ENCODE measurements at regions not wholly inside any gene's neighbourhood (a gene's known extent, or its start where the extent isn't known, plus 50 kb on each side); places are given as distances from the start of the nearest gene placed in this dataset.

DNA sequence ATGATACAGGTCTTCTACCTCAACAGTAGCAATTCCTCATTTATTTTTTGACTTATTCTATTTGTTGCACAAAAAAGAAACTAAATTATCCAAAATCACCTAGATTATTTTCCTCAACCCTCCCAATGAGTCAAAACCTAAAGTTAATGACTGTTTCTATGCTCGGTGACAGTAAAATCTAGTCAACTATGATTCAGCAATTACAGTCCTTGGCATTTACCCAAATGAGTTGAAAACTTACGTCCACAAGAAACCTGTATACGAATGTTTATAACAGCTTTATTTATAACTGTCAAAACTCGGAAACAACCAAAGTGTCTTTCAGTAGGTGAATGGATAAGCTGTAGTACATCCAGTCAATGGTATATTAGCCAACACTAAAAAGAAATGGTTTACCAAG, 439.3 kb downstream of the CBLN2 start:
- H3K4me3 ChIP-seq (ENCODE audit: low read length), result no peak overlapping the region
- no peaks in the 10 kb centered on the region for H3K36me3 ChIP-seq (ENCODE audit: control insufficient read depth, insufficient read depth, low read length)
- no peaks in the 10 kb centered on the region for H3K4me1 ChIP-seq (ENCODE audit: control insufficient read depth, insufficient read depth, low read length)
- no peak overlapping the region for H3K27ac ChIP-seq (ENCODE audit: low read depth, low read length)
- no peak overlapping the region for H3K9ac ChIP-seq (ENCODE audit: low read length)
- no peaks in the 10 kb centered on the region for H3K27me3 ChIP-seq (ENCODE audit: control insufficient read depth, insufficient read depth, low read length)

DNA sequence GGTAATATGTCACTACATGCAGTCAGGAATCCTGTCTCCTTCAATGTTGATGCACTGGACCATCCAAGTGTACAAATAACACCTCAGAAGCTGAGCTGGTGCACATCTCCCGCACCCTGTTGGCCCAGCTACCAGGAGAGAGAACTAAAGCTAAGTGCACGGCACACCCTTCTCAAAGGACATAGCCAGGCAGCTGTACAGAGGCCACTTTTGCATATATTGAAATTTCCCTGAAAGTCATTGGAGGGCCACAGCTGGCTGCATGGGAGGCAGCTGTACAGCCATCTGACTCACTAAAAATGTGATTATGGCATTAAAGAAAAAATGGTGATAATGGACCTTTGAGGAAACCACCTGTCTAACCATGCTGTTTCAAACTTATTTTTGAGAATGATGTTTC, 441.7 kb downstream of the CBLN2 start:
- H3K4me1 ChIP-seq (ENCODE audit: control insufficient read depth, insufficient read depth, low read length), result no peaks in the 10 kb centered on the region
- H3K9ac ChIP-seq (ENCODE audit: low read length), result no peak overlapping the region

DNA sequence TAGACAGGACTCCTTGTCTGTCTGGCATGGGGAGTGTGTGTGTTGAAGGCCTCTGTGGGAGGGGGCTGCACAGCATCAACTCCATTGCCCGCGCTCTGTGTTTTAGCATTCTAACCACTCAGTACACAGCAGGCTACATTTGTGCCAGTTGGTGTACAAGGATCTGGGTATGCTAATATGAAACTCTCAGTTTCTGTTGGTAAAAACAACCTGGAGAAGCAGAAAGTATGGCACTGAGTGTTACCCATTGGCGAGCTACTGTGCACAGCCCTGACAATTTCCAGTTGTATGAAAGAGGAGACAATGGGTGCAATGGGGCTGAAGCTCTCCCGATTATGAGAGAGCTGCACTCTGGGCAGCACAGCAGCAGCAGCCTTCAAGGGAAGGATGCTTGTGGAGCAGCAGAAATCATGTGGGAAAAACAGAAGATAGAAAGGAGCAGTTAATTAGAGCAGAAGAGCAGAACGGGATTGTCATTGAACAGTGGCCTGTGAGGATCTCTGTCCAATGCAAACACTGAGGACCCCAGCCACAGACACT, 443.6 kb downstream of the CBLN2 start:
- no peaks in the 10 kb centered on the region for H3K36me3 ChIP-seq (ENCODE audit: control insufficient read depth, insufficient read depth, low read length)
- H3K27me3 ChIP-seq (ENCODE audit: control insufficient read depth, insufficient read depth, low read length), result no peaks in the 10 kb centered on the region
- H3K27ac ChIP-seq (ENCODE audit: low read depth, low read length), result no peak overlapping the region
- H3K4me1 ChIP-seq (ENCODE audit: control insufficient read depth, insufficient read depth, low read length), result no peaks in the 10 kb centered on the region
- no peak overlapping the region for H3K4me3 ChIP-seq (ENCODE audit: low read length)
- H3K9ac ChIP-seq (ENCODE audit: low read length), result no peak overlapping the region

More for the DNA sequence above, 441.7 kb downstream of the CBLN2 start:
- no peaks in the 10 kb centered on the region for H3K36me3 ChIP-seq (ENCODE audit: control insufficient read depth, insufficient read depth, low read length)
- H3K4me3 ChIP-seq (ENCODE audit: low read length), result no peak overlapping the region
- H3K27me3 ChIP-seq (ENCODE audit: control insufficient read depth, insufficient read depth, low read length), result no peaks in the 10 kb centered on the region
- H3K27ac ChIP-seq (ENCODE audit: low read depth, low read length), result no peak overlapping the region

DNA sequence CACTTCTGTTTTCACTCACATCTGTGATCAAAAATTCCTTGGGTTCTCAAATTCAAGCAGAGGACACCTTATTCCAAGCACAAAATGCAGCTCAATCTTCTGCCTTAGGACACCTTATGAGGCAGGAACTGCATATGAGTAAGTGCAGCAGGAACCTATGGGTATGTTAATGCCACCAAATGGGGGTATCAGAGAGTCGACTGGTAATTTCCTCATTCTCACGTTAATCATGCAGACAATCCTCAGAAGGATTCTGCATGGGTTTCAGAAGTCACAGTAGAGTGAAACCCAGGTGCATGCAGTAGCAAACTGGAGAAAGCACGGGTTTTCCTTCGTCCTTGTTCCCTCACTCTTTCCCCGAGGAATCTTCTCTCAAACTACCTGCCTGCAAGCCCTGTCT, 452.8 kb downstream of the CBLN2 start:
- H3K9ac ChIP-seq (ENCODE audit: low read length), result no peak overlapping the region
- H3K4me1 ChIP-seq (ENCODE audit: control insufficient read depth, insufficient read depth, low read length), result no peaks in the 10 kb centered on the region
- H3K36me3 ChIP-seq (ENCODE audit: control insufficient read depth, insufficient read depth, low read length), result no peaks in the 10 kb centered on the region
- no peak overlapping the region for H3K27ac ChIP-seq (ENCODE audit: low read depth, low read length)
- no peaks in the 10 kb centered on the region for H3K27me3 ChIP-seq (ENCODE audit: control insufficient read depth, insufficient read depth, low read length)
- no peak overlapping the region for H3K4me3 ChIP-seq (ENCODE audit: low read length)

DNA sequence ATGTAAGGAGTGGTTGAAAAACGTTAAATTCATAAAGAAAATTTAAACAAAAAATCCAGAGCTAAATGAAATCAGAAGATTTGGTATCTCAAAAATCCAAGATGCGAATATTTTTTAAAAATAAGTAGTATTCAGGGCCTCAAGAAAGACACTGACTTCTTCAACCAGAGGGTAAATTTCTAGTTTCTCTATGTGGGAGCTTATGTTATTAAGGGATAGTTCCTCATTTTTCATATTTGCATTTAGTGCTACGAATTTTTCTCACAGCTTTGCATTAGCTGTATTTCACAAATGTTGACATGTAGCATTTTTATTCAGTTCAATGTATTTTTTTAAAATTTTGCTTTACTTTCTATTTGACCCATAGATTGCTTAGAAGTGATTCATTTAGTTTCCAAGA, 454.7 kb downstream of the CBLN2 start:
- no peaks in the 10 kb centered on the region for H3K36me3 ChIP-seq (ENCODE audit: control insufficient read depth, insufficient read depth, low read length)
- no peaks in the 10 kb centered on the region for H3K4me1 ChIP-seq (ENCODE audit: control insufficient read depth, insufficient read depth, low read length)
- H3K27ac ChIP-seq (ENCODE audit: low read depth, low read length), result no peak overlapping the region
- H3K9ac ChIP-seq (ENCODE audit: low read length), result no peak overlapping the region
- H3K27me3 ChIP-seq (ENCODE audit: control insufficient read depth, insufficient read depth, low read length), result no peaks in the 10 kb centered on the region
- no peak overlapping the region for H3K4me3 ChIP-seq (ENCODE audit: low read length)

DNA sequence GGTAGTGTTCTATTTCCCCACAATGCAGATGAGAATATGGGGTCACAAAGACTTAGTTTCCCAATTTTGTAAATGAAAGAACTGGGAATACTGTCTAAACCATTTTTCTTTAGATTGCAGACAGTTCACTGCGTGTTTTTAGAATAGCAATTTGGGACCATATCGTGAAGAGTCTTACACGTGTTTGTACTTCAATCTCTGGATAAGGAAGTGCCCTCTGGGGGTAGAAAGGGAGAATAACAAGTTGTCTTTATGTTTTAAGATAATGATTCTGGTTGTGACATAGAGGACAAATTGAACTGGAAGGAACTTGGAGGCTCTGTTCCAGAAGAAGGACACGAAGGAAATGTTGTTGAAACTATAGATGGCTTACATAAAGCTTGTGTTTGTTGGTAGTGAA, 457.7 kb downstream of the CBLN2 start:
- Histone ChIP-seq H3K27me3 (ENCODE audit: control insufficient read depth, insufficient read depth, low read length) (no peaks in the 10 kb centered on the region), H3K36me3 (ENCODE audit: control insufficient read depth, insufficient read depth, low read length) (no peaks in the 10 kb centered on the region), H3K4me3 (ENCODE audit: low read length) (no peak overlapping the region), H3K4me1 (ENCODE audit: control insufficient read depth, insufficient read depth, low read length) (no peaks in the 10 kb centered on the region), H3K9ac (ENCODE audit: low read length) (no peak overlapping the region), H3K27ac (ENCODE audit: low read depth, low read length) (no peak overlapping the region)

DNA sequence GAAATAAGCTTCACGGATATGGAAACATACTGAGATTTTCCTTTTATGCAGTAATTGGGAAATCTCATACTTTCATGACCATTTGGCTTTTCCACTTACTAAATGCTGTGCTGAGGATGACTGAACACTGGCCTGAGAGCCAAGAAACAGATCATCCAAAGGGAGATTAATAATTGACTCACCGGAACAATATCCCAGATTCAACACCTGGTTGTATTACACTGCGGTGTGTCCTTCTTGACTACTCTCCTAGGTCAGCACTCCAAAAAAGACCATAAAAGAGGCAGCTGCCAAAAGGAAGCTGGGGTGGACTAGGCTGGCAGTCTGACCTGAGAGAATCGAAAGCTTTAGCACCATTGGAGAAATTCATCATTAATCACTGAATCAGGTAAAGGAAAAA, 469.1 kb downstream of the CBLN2 start:
- no peak overlapping the region for H3K9ac ChIP-seq (ENCODE audit: low read length)
- no peak overlapping the region for H3K27ac ChIP-seq (ENCODE audit: low read depth, low read length)
- H3K36me3 ChIP-seq (ENCODE audit: control insufficient read depth, insufficient read depth, low read length), result no peaks in the 10 kb centered on the region
- H3K4me1 ChIP-seq (ENCODE audit: control insufficient read depth, insufficient read depth, low read length), result no peaks in the 10 kb centered on the region
- H3K27me3 ChIP-seq (ENCODE audit: control insufficient read depth, insufficient read depth, low read length), result no peaks in the 10 kb centered on the region
- H3K4me3 ChIP-seq (ENCODE audit: low read length), result no peak overlapping the region

DNA sequence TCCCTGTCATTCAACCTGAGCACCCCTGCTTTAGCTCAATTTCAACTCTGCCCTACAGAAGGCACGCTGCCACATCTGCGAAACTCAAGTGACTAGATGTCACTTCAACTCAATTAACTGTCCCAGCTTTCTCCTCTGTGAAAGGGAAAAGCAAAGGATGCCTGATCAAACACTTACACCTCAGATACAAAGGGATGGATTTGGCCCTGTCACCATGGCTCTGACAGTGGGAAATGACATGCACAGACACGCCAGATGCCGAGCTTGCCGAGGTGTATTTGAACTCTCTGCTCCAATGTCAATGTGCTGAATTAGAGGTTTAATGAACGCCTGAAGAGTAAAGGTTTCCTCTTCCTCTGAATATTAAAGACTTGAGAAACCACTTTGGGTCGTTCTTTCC, 481.1 kb downstream of the CBLN2 start:
- no peak overlapping the region for H3K9ac ChIP-seq (ENCODE audit: low read length)
- no peaks in the 10 kb centered on the region for H3K4me1 ChIP-seq (ENCODE audit: control insufficient read depth, insufficient read depth, low read length)
- H3K4me3 ChIP-seq (ENCODE audit: low read length), result no peak overlapping the region
- H3K27ac ChIP-seq (ENCODE audit: low read depth, low read length), result no peak overlapping the region
- no peaks in the 10 kb centered on the region for H3K27me3 ChIP-seq (ENCODE audit: control insufficient read depth, insufficient read depth, low read length)
- no peaks in the 10 kb centered on the region for H3K36me3 ChIP-seq (ENCODE audit: control insufficient read depth, insufficient read depth, low read length)

DNA sequence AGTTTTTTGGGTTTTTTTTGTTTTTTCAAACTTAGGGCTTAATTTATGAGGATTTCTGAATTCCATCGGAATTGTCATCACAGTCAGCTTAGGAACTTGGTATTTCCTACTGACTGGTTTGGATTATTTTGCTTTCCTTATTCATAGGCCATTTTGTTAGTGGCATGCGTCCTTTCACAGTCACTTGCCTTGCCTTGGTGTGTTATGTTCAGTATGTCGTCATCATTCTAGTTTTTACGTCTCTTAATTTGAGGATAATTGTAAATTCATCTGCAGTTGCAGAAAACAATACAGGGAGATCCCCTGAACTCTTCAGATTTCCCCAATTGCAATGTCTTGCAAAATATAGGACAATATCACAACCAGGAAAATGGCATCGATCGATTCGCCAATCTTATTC, 485.3 kb downstream of the CBLN2 start:
- Histone ChIP-seq H3K4me3 (ENCODE audit: low read length) (no peak overlapping the region), H3K4me1 (ENCODE audit: control insufficient read depth, insufficient read depth, low read length) (no peaks in the 10 kb centered on the region), H3K36me3 (ENCODE audit: control insufficient read depth, insufficient read depth, low read length) (no peaks in the 10 kb centered on the region), H3K27me3 (ENCODE audit: control insufficient read depth, insufficient read depth, low read length) (no peaks in the 10 kb centered on the region), H3K9ac (ENCODE audit: low read length) (no peak overlapping the region), H3K27ac (ENCODE audit: low read depth, low read length) (no peak overlapping the region)

DNA sequence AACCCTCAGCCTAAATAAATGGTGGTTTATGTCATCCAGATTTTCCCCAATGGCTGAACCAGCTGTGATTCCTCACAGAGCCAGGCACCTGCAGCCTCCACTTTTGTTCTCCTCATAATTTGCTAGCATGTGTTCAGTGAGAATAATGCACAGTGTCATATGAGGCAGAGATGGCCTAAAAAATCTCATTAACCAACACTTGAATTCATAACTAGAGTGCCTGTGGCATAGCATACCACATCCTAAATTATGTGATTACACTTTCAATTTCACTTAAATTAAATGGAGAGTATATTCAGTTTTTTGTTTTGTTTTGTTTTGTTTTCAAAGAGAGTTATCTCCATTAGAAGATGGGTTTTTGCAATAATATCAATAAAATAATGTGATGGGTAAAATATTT, 488.0 kb downstream of the CBLN2 start:
- Histone ChIP-seq H3K36me3 (ENCODE audit: control insufficient read depth, insufficient read depth, low read length) (no peaks in the 10 kb centered on the region), H3K4me1 (ENCODE audit: control insufficient read depth, insufficient read depth, low read length) (no peaks in the 10 kb centered on the region), H3K4me3 (ENCODE audit: low read length) (no peak overlapping the region), H3K9ac (ENCODE audit: low read length) (no peak overlapping the region), H3K27ac (ENCODE audit: low read depth, low read length) (no peak overlapping the region), H3K27me3 (ENCODE audit: control insufficient read depth, insufficient read depth, low read length) (no peaks in the 10 kb centered on the region)

DNA sequence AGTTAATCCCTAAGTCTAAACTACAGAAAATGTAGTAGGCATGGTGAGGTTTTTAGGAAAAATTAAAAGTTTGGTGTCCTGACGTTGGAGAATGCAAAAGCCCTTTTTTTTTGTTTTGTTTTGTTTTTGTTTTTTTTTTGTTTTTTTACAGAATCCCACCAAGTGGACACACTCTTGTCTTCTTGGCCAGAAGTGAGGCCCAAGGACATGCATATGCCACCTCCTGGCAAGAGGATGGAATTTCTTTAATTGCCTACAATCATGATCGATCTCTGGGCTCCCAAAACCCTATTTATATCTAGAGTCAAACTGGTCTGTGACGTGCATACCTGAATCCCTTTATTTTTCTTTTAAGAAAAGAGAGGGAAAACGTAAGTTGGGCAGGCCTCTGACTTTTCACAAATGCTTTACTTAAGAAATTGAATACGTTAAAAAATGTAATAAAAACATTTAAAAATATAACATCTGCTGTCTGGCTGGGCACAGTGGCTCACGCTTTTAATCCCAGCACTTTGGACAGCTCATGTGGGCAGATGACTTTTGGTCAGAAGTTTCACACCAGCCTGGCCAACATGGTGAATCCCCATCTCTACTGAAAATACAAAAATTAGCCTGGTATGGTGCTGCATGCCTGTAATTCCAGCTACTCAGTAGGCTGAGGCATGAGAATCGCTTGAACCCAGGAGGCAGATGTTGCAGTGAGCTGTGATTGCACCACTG, 502.7 kb downstream of the CBLN2 start:
- Histone ChIP-seq H3K27ac (ENCODE audit: low read depth, low read length) (no peak overlapping the region), H3K4me3 (ENCODE audit: low read length) (no peak overlapping the region), H3K36me3 (ENCODE audit: control insufficient read depth, insufficient read depth, low read length) (no peaks in the 10 kb centered on the region), H3K4me1 (ENCODE audit: control insufficient read depth, insufficient read depth, low read length) (no peaks in the 10 kb centered on the region), H3K9ac (ENCODE audit: low read length) (no peak overlapping the region), H3K27me3 (ENCODE audit: control insufficient read depth, insufficient read depth, low read length) (no peaks in the 10 kb centered on the region)

DNA sequence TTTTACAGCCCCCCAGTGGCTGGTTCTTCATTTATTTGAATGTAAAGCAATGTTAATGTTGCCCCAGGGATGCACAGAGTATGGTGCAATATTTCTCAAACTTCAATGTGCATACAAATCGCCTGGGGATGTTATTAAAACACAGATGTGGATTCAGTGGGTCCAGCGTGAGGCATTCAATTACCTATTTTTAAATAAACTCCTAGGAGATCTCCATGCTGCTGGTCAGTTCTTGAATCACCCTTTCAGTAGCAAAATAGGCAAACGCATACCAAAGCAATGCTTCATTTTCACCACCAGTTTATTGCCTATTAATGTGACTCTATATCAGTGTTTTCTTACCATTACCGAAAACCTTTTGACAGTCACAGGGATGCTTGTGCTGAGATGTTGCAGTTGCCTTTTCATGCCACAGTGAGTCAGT, 530.7 kb downstream of the CBLN2 start:
- H3K27ac ChIP-seq (ENCODE audit: low read depth, low read length), result no peak overlapping the region
- H3K36me3 ChIP-seq (ENCODE audit: control insufficient read depth, insufficient read depth, low read length), result no peaks in the 10 kb centered on the region
- H3K4me3 ChIP-seq (ENCODE audit: low read length), result no peak overlapping the region
- H3K27me3 ChIP-seq (ENCODE audit: control insufficient read depth, insufficient read depth, low read length), result no peaks in the 10 kb centered on the region
- H3K4me1 ChIP-seq (ENCODE audit: control insufficient read depth, insufficient read depth, low read length), result no peaks in the 10 kb centered on the region
- no peak overlapping the region for H3K9ac ChIP-seq (ENCODE audit: low read length)

DNA sequence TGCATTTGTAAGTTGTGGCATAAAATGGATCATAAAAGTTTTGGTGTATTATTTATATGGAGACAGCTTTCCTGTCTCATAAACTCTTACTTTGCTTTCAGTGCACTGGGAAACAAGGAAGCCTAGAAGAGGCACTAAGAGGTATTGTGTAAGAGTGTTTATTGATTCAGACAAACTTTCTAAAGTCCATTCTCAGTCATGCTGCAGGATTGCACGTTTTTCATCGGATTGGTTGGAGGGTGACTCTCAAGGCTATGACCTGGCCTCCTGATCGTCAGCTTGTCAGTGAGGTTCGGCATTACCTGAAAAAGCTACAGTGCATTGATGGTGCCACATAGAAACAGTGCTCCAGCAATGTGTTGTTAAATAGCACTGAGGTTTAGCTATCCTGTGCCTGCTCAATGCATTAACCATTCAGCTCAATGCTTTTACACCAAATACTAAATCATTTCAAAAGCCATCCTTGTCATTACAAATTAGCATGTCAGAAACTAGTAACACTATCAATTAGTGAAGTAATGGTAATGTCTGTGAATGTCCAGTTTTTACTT, 545.5 kb downstream of the CBLN2 start:
- H3K4me1 ChIP-seq (ENCODE audit: control insufficient read depth, insufficient read depth, low read length), result no peaks in the 10 kb centered on the region
- H3K27ac ChIP-seq (ENCODE audit: low read depth, low read length), result no peak overlapping the region
- H3K9ac ChIP-seq (ENCODE audit: low read length), result no peak overlapping the region
- H3K27me3 ChIP-seq (ENCODE audit: control insufficient read depth, insufficient read depth, low read length), result no peaks in the 10 kb centered on the region
- no peak overlapping the region for H3K4me3 ChIP-seq (ENCODE audit: low read length)
- no peaks in the 10 kb centered on the region for H3K36me3 ChIP-seq (ENCODE audit: control insufficient read depth, insufficient read depth, low read length)
